ENCODE measurements at regions not wholly inside any gene's neighbourhood (a gene's known extent, or its start where the extent isn't known, plus 50 kb on each side); places are given as distances from the start of the nearest gene placed in this dataset.

DNA sequence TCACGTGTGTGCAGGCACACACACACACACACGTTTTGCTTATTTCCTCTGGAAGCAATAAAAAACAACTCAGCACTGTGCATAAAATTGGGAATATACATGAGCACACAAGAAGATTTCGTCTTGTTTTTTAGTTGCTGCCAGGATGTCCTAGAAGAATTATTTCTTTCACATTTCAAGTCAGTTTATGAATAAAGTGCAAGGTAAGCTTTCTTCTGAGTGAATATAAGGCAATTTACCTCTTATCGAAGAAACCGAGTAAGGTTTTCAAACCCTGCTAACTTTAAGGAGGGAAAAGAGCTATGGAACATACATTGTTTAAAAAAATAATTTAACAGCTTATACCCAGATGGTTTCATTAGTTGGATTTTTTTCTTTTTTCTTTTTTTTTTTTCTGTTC, 855.4 kb upstream of the NR2F2 start:
- DNase-seq (ENCODE audit: missing footprints) (no peak), ATAC-seq (no peak)
- intact Hi-C loops (cut with DNase I): no loop called here

DNA sequence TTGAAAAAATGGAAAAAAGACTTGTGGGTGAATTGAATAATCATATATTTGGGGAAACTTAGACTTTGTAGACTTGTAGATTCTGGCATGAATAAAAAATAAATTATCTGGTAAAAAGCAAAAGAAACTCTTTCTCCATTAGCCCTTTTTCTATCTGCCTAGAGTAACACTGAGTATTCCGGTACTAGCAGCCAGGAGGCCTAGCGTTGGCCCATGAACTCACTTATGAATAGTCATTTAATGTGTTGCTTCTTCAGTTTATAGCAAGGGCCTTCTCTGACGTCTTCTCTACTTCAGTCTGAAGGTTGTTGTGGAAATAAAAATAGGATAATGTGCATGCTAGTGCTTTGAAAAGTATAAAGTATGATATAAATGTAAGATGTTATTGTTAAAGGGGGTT, 851.2 kb upstream of the NR2F2 start:
- intact Hi-C loops (cut with DNase I): no loop called here
- DNase-seq (ENCODE audit: missing footprints): no peak
- no peak for ATAC-seq

- intact Hi-C loops (cut with DNase I): no loop called here
- no peak for DNase-seq (ENCODE audit: missing footprints)
- no peak for ATAC-seq
Observed at GRCh38 chr15:95485367-95485766, 845.1 kb upstream of the NR2F2 start.

- intact Hi-C loops (cut with DNase I): no loop called here
- no peak for DNase-seq (ENCODE audit: missing footprints)
- ATAC-seq: no peak
Observed at GRCh38 chr15:95486224-95486623, 844.3 kb upstream of the NR2F2 start.

DNA sequence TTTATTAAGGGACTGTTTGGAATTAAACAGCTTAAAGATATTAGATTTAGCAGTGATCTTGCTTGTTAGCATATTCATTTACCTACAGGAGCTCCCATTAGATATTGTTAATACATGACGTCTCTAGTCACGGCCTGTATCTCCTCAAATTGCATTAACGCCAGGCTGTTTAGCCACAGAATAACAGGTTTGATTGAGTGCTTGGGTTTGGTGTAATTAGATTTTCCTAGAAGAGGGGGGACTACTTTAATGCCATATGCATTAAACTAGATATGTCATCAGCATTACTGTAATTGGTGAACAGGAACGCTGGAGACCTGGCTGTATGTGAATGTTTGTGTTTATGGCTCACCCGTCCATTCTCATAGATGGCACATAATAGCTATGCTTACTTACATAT, 841.4 kb upstream of the NR2F2 start:
- intact Hi-C loops (cut with DNase I): no loop called here
- no peak for DNase-seq (ENCODE audit: missing footprints)
- no peak for ATAC-seq

DNA sequence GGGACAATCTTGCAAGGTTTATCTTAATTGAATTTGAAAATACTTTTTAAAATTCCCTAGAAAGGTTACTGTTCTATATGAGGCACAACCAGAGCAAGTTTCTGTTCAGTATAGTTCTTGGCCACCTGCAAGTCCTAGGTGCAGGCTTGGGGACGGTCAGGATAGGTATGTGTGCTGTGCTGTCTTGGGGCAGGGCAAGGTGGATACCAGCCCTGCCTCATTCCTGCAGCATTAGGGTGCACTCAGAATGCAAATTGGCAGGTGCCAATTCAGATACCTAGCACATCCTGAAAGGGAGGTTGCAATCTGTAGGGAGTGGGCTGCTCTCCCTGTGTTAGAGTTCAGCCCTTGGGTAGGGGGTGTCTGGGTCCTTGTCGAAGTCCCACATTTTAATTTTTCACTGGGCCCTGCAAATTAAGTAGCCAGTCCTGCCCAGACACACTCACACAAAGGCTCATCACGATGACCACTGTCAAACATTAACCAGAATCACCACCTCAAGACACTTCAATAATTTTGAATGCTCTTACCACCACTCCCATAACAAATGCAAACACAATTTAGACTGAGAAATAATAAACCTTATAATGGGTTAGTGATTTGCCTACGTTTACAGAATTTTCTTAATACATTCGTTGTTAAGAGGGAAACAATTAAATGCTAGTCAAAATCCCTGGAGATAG, 838.0 kb upstream of the NR2F2 start:
- DNase-seq (ENCODE audit: missing footprints): no peak
- no peak for ATAC-seq
- intact Hi-C loops (cut with DNase I): no loop called here

DNA sequence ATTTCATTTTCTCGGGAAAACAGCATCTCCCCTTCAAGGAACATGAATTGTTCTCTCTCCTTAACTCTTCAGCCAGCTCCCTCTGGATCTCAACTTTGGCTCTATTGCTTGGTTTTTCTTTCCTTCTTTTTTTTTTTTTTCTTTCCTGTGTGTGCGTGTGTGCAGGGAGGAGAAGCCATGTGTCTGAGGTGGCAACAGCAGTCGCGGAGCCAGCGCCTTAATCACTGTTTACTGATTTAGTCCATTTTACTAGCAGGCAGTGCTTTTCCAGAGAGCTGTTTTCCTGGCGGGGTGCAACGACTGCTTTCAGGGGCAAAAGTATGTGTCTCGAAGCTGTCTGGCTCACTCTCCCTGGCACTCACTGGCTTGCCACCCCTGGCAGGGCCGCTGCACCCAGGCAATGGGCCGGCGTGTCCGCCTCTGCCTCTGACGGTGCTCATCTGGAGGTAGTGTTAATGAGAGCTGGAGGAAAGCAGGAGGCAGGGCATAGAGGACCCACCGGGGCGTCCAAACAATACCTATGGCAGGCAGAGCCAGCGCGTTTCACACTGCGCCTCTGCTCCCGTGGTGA, 835.4 kb upstream of the NR2F2 start:
- DNase-seq (ENCODE audit: missing footprints) (no peak), ATAC-seq (no peak)
- intact Hi-C loops (cut with DNase I): no loop called here

DNA sequence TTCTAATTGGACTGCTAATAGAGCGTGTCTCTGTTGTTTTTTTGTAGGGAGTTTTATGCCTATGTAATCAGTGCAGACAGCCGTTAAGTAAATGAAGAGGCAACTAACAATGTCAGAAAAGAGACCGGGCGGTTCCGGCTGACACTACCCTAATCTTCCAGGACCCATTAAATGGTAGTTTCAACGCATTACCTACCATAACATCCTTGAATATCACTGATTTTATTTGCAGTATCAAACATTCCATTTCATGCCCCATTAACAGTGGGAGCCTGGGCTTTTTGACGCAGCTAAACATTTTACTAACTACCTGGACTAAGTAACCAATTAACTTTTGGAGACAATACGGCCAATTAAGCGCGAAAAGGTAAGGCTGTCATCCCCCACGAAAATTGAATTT, 832.9 kb upstream of the NR2F2 start:
- DNase-seq (ENCODE audit: missing footprints): no peak
- no peak for ATAC-seq
- intact Hi-C loops (cut with DNase I): no loop called here

DNA sequence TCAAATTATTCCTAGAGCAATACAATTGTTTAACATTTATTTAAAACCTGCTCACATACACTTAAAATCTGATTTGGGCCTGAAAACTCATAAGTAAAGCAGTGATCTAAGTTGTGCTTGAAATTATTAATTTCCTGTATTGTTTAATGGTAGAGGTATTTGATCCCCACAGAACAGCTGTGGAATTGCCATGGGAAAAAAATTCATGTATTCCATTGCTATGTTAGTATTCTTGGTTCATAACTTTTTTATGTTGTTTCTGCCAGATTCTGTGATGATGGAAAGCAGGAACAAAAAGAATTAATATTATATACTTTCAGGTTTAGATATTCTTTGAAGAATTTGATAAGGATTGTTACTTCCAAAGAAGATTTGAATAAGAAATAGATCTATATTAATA, 831.5 kb upstream of the NR2F2 start:
- no peak for DNase-seq (ENCODE audit: missing footprints)
- no peak for ATAC-seq
- intact Hi-C loops (cut with DNase I): no loop called here

DNA sequence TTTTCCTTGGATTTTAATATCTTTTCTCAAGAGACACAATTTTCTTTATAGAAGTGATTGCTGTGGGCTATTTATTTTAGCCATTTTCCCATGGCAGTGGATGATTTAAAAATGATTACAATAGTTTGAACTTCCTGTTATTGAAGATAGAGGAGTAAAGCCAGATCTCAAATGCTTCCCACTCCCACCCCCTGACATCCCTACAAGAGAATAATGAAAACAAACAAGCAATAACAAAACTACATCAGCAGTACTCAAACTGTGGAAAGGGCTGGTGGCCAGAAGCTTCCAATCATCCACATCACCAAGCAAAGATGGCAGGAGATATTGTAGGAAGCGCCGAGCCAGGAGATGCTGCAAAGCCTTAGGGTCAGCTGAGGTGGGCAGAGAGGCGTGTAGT, 831.1 kb upstream of the NR2F2 start:
- DNase-seq (ENCODE audit: missing footprints) (no peak), ATAC-seq (no peak)
- intact Hi-C loops (cut with DNase I): no loop called here

GRCh38 chr15:95501865-95502264, 828.6 kb upstream of the NR2F2 start:
- no peak for ATAC-seq
- intact Hi-C loops (cut with DNase I): no loop called here
- no peak for DNase-seq (ENCODE audit: missing footprints)

DNA sequence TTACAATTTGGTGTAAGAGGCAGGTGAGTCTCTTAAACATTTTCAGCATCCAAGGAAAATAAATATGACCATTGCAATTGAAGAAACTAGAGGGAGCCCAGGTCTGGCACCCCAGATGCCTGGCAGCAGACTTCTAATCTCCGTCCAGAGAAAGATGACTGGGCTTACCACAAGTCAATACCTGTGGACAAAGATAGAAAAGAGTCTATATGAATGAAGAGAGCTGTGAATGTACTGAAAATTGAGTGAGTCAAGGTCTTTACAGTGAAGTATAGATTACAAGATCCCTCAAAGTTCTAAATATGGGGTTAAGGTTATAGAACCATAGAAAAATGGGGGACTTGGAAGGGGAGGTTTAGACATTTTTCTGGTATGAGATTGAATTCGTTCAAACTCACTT, 827.4 kb upstream of the NR2F2 start:
- ATAC-seq (no peak), DNase-seq (ENCODE audit: missing footprints) (no peak)
- intact Hi-C loops (cut with DNase I): no loop called here

GRCh38 chr15:95503640-95504225, 826.8 kb upstream of the NR2F2 start:
- intact Hi-C loops (cut with DNase I): no loop called here
- DNase-seq (ENCODE audit: missing footprints) (no peak), ATAC-seq (no peak)

DNA sequence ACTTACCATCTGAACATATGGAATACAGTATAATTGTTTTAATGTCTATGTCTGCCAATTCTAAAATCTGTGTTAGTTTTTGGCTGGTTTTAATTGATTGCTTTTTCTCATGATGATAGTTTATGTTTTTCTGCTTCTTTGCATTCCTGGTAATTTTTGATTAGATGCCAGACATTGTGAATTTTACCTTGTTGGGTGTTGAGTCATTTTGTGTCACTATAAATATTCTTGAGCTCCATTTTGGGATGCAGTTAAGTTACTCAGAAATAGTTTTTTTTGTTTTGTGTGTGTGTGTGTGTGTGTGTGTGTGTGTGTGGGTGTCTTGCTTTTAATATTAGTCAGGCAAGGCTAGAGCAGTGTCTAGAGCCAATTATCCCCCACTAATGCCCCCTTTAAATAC, 818.8 kb upstream of the NR2F2 start:
- DNase-seq (ENCODE audit: missing footprints) (no peak), ATAC-seq (no peak)
- intact Hi-C loops (cut with DNase I): no loop called here

DNA sequence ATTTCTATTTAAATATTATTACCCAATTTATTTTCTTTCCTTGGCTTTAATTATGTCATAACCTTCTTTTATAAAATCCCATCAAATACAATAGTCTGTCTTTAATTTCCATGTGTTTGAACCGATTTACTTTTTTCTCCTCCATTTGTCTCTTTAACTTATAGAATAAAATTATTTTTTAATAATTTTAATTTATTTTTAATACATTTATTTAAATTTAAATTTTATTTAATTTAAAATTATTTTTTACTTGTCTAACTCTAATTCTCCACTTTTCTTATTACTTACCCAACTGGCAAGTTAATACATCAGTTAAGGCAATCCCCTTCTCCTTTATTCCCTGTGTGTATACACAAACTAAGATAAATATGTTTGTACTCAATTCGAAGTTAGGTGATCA, 817.6 kb upstream of the NR2F2 start:
- no peak for DNase-seq (ENCODE audit: missing footprints)
- intact Hi-C loops (cut with DNase I): no loop called here
- ATAC-seq: no peak

GRCh38 chr15:95519887-95520286, 810.6 kb upstream of the NR2F2 start:
- DNase-seq (ENCODE audit: missing footprints): no peak
- no peak for ATAC-seq
- intact Hi-C loops (cut with DNase I): no loop called here

GRCh38 chr15:95520511-95520910, 810.0 kb upstream of the NR2F2 start:
- DNase-seq (ENCODE audit: missing footprints): no peak
- intact Hi-C loops (cut with DNase I): no loop called here
- no peak for ATAC-seq

GRCh38 chr15:95520922-95521321, 809.6 kb upstream of the NR2F2 start:
- intact Hi-C loops (cut with DNase I): no loop called here
- no peak for ATAC-seq
- no peak for DNase-seq (ENCODE audit: missing footprints)

GRCh38 chr15:95522533-95522932, 808.0 kb upstream of the NR2F2 start:
- intact Hi-C loops (cut with DNase I): no loop called here
- DNase-seq (ENCODE audit: missing footprints) (no peak), ATAC-seq (no peak)

DNA sequence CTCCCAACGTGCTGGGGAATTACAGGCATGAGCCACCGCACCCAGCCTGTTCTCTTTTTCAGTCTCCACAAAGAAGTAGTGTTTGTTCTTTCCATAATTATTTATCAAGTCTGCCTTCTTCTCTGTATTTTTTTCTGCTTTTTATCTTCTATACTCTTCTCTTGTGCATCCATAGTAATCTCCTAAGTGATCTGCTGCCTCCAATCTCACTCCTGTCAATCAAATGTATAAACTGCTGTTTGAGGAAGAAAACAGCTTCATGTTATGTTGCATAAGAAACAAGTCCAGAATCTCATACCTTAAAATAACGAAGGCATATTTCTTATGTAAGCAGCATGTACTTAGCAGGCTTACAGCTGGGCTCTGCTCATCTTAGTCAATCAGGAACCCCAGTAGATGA, 801.6 kb upstream of the NR2F2 start:
- DNase-seq (ENCODE audit: missing footprints) (no peak), ATAC-seq (no peak)
- intact Hi-C loops (cut with DNase I): no loop called here

DNA sequence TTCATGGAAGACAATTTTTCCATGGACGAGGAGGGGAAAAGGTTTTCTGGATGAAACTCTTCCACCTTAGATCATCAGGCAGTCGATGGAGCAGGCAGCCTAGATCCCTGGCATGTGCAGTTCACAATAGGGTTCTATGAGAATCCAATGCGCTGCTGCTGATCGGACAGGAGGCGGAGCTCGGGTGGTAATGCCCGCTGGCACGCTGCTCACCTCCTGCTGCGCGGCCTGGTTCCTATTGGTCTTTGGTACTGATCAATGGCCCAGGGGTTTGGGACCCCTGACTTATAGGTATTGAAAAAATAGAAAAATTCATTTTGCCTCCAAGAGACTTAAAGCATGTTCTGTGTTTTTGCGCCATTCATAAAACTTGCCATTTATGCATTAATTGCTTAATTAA, 793.9 kb upstream of the NR2F2 start:
- no peak for DNase-seq (ENCODE audit: missing footprints)
- ATAC-seq: no peak
- intact Hi-C loops (cut with DNase I): no loop called here
